GM12891 (cell line): ENCODE measurements at regions not wholly inside any gene's neighbourhood (a gene's known extent, or its start where the extent isn't known, plus 50 kb on each side); places are given as distances from the start of the nearest gene placed in this dataset.

ENCODE experiments used
- POLR2A ChIP-seq: IDR thresholded peaks from 2 replicates; pipeline ENCODE4 v1.6.1; 2011; ENCODE audit warnings: low read depth, low read length, control low read depth
- POLR2AphosphoS5 ChIP-seq: IDR thresholded peaks from 2 replicates; pipeline ENCODE4 v1.6.1; 2011; ENCODE audit warnings: low read depth, low read length, control low read depth
- POU2F2 ChIP-seq: IDR thresholded peaks from 2 replicates; pipeline ENCODE4 v1.6.1; 2011; ENCODE audit warnings: low read depth, mild to moderate bottlenecking, control low read depth, low read length, moderate library complexity
- SPI1 ChIP-seq: IDR thresholded peaks from 2 replicates; pipeline ENCODE4 v1.6.1; 2011; ENCODE audit warnings: low read depth, low read length, control low read depth
- TAF1 ChIP-seq: IDR thresholded peaks from 2 replicates; pipeline ENCODE4 v1.6.1; 2011; ENCODE audit warnings: low read depth, low read length, control low read depth

DNA sequence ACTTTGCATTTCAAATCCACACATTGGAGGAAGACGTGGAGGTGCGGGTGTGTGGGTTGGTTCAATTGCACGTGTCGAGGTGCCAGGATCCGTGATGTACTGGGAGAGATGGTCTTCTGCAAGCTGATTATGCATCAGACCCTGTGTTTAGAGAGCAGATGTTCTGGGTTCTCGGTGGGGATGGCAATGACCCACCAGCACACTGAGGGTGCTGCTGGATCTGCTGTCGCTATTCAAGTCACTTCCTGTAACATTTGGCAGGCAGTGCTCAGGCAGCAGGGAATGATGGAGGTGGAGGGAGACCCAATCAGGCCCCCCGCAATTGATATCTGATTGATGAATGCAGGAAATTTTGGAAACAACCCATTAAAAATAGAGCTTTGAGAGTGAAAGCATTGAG lies 830.1 kb upstream of the POU3F3 start:
- TF ChIP-seq POU2F2 (no peak), POLR2A (no peak), TAF1 (no peak), POLR2AphosphoS5 (no peak), SPI1 (no peak)
